ENCODE measurements at regions not wholly inside any gene's neighbourhood (a gene's known extent, or its start where the extent isn't known, plus 50 kb on each side); places are given as distances from the start of the nearest gene placed in this dataset.

- intact Hi-C loops (cut with DNase I): no loop called here
- peaks cover 20% of the 10 kb centered on the region for H3K4me1 ChIP-seq
- 66 to 90% methylated on average over 4 of the region's 4 CpGs for WGBS, 2 donors
- no peak for ATAC-seq
- H3K27ac ChIP-seq: no peak overlapping the region
- H3K4me3 ChIP-seq: no peak overlapping the region
- H3K9me3 ChIP-seq: no peaks in the 10 kb centered on the region
- no peak for DNase-seq
- no peaks in the 10 kb centered on the region for H3K27me3 ChIP-seq
- TF ChIP-seq, protein P1, sequence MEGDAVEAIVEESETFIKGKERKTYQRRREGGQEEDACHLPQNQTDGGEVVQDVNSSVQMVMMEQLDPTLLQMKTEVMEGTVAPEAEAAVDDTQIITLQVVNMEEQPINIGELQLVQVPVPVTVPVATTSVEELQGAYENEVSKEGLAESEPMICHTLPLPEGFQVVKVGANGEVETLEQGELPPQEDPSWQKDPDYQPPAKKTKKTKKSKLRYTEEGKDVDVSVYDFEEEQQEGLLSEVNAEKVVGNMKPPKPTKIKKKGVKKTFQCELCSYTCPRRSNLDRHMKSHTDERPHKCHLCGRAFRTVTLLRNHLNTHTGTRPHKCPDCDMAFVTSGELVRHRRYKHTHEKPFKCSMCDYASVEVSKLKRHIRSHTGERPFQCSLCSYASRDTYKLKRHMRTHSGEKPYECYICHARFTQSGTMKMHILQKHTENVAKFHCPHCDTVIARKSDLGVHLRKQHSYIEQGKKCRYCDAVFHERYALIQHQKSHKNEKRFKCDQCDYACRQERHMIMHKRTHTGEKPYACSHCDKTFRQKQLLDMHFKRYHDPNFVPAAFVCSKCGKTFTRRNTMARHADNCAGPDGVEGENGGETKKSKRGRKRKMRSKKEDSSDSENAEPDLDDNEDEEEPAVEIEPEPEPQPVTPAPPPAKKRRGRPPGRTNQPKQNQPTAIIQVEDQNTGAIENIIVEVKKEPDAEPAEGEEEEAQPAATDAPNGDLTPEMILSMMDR (IDR thresholded peaks at IDR 0.05): no peak
- no peak for TF ChIP-seq POLR2A (IDR thresholded peaks at IDR 0.05)
- H3K36me3 ChIP-seq (replicated peaks in 1 of 2; ENCODE audit: insufficient read depth in 1 of 2, low read depth in 2 of 2): no peaks in the 10 kb centered on the region
Observed at GRCh38 chr9:96088510-96088909, 213.0 kb downstream of the ERCC6L2 start.

GRCh38 chr9:96087669-96088299 lies 212.3 kb downstream of the ERCC6L2 start:
- intact Hi-C loops (cut with DNase I): no loop called here
- ATAC-seq (peak; percentile 83), DNase-seq (peak in 3 of 4 donors; percentile 52 to 55 (median 53))
- no peaks in the 10 kb centered on the region for H3K36me3 ChIP-seq (replicated peaks in 1 of 2; ENCODE audit: insufficient read depth in 1 of 2, low read depth in 2 of 2)
- TF ChIP-seq, protein P1 (IDR thresholded peaks at IDR 0.05): no peak
- no peak for TF ChIP-seq POLR2A (IDR thresholded peaks at IDR 0.05)
- H3K9me3 ChIP-seq: no peaks in the 10 kb centered on the region
- H3K27me3 ChIP-seq: no peaks in the 10 kb centered on the region
- peak overlapping the region in 3 of 4 donors; percentile 27 to 42 (median 34) for H3K27ac ChIP-seq
- no peak overlapping the region for H3K4me3 ChIP-seq
- WGBS, 2 donors: 14 to 20% methylated on average over 10 of the region's 10 CpGs
- H3K4me1 ChIP-seq: peaks cover 20% of the 10 kb centered on the region

DNA sequence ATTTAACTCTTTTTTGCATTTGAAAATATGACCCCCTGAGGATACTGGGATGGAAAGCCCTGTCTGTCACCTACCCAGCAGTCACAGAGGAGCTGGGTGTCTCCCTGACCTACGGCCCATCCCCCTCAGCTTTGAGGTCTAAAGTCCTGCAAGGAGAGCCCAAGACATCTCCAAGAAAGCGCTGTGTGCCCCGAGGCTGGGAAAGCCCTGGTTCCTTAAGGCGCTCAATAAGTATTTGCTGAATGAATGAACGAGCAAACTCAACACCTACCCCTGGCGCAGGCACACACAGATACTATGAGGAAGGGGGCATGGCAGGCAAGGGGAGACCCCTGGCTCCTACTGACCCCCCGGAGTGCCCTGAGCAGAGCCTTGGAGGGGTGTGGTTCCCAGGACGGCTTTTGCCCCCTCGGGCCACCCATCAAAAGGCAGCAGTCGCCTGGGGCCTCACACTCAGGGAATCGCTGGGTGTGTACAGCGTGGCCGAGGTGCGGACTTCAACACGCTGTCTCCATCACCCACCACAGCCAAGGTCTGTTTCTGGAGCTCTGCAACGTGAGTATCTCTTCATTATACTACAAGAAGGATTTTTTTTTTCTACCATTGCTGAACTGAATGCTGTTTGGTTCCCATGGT lies 211.6 kb downstream of the ERCC6L2 start:
- no peak for DNase-seq
- Histone ChIP-seq H3K4me3 (no peak overlapping the region), H3K9me3 (no peaks in the 10 kb centered on the region), H3K27me3 (no peaks in the 10 kb centered on the region), H3K36me3 (replicated peaks in 1 of 2; ENCODE audit: insufficient read depth in 1 of 2, low read depth in 2 of 2) (no peaks in the 10 kb centered on the region), H3K27ac (peak overlapping the region in 2 of 4 donors; percentile 34 to 42), H3K4me1 (peaks cover 20% of the 10 kb centered on the region)
- TF ChIP-seq POLR2A (IDR thresholded peaks at IDR 0.05): no peak
- TF ChIP-seq, protein P1 (IDR thresholded peaks at IDR 0.05): no peak
- intact Hi-C loops (cut with DNase I): no loop called here
- peak; percentile 19 for ATAC-seq
- WGBS, 2 donors: 38 to 44% methylated on average over 12 to 15 of the region's 16 CpGs

DNA sequence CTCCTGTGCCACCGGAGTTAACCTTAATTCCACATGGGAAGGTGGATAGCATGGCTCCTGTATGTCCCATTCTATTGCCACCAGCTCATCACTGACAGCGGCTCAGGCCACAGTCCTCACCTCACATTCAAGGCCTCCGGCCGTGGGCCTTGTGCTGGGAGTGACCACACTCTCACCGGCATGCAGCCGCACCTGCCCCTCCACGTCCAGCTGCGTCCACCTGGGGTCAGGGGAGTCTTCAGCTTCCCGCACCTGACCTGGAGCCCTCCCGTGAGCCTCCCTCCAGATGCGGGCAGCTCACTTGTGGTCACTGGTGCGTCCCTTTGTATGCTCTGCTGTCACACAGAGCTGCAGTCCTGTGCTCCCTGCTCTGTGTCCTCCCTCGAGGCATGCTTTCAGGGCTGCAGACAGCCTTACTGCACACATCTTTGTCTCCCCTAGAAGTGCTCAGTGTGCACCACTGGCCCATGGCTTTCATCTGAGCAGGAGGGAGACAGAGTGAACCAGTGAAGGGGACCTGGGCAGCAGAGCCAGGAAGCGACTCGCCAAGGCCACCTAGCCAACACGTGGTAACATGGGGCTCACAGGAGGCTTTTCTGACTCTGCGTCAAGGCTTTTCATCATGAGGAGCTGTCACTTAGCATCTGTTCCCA lies 210.1 kb downstream of the ERCC6L2 start:
- Histone ChIP-seq H3K27ac (no peak overlapping the region), H3K27me3 (no peaks in the 10 kb centered on the region), H3K4me1 (peaks cover 20% of the 10 kb centered on the region), H3K9me3 (no peaks in the 10 kb centered on the region), H3K4me3 (no peak overlapping the region), H3K36me3 (replicated peaks in 1 of 2; ENCODE audit: insufficient read depth in 1 of 2, low read depth in 2 of 2) (no peaks in the 10 kb centered on the region)
- no peak for TF ChIP-seq POLR2A (IDR thresholded peaks at IDR 0.05)
- TF ChIP-seq, protein P1 (IDR thresholded peaks at IDR 0.05): no peak
- DNase-seq (no peak), ATAC-seq (no peak)
- intact Hi-C loops (cut with DNase I): no loop called here
- WGBS, 2 donors: 75 to 89% methylated on average over 14 to 17 of the region's 17 CpGs

All from body of pancreas (tissue), 4 donors.